ENCODE measurements at regions not wholly inside any gene's neighbourhood (a gene's known extent, or its start where the extent isn't known, plus 50 kb on each side); places are given as distances from the start of the nearest gene placed in this dataset.

DNA sequence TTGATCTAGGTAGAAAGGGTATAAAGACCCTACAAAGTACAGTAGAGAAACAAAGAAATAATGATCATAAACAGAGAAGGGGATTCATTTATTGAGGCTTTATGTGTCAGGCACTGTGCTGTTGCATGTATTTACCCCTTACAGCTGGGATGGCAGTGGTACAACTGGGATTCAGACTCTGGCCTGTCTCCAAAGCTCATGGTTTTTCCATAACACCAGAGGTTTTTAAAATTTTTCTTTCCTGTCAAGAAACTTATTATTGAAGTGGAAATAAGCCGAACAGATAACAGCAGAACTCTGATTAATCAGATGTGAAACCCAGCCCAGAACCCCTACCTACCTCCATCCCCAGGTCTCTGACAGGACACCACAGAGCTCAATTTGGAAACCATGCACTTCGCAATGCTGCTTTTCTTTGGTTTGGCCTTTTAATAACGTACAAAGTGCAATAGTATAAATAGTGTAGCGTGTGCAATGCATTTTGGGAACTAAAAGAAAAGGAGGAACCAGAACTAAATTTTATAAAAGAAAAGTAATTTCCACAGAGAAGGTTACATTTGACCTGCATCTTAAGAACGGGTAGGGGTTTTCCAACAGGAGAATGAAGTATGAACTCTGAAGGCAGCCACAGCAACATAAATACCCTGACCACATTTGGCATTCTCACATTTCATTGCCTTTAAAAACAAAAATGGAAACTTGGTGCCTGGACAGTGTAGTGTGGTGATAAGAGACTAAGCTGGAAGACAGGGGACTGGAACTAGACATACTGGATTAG, 92.0 kb upstream of the S1PR1 start:
- Histone ChIP-seq H3K36me3 (no peaks in the 10 kb centered on the region), H3K27me3 (no peaks in the 10 kb centered on the region), H3K4me1 (no peaks in the 10 kb centered on the region), H3K9me3 (no peaks in the 10 kb centered on the region), H3K4me3 (no peak overlapping the region), H3K27ac (replicated peaks in 1 of 4) (no peak overlapping the region)
- 79% methylated on average over 5 of the region's 5 CpGs for WGBS
- intact Hi-C loops (cut with DNase I) = no loop called here
- DNase-seq (ENCODE audit: extremely low spot score) = no peak
- TF ChIP-seq EP300 (IDR thresholded peaks at IDR 0.05) (no peak), POLR2AphosphoS5 (IDR thresholded peaks at IDR 0.05) (no peak), POLR2A (IDR thresholded peaks at IDR 0.05; ENCODE audit: low read depth) (no peak), CTCF (IDR thresholded peaks at IDR 0.05) (no peak)

- no peaks in the 10 kb centered on the region for H3K36me3 ChIP-seq
- H3K4me3 ChIP-seq = no peak overlapping the region
- H3K27ac ChIP-seq (replicated peaks in 1 of 4) = no peak overlapping the region
- DNase-seq (ENCODE audit: extremely low spot score) = no peak
- H3K9me3 ChIP-seq = no peaks in the 10 kb centered on the region
- no peaks in the 10 kb centered on the region for H3K27me3 ChIP-seq
- H3K4me1 ChIP-seq = peaks cover 0 to 4% (median 2%) of the 10 kb centered on the region in 4 donors
- TF ChIP-seq EP300 (IDR thresholded peaks at IDR 0.05) (no peak), POLR2A (IDR thresholded peaks at IDR 0.05; ENCODE audit: low read depth) (no peak)
- 95% methylated on average over 1 of the region's 1 CpG for WGBS
- intact Hi-C loops (cut with DNase I) = no loop called here
Observed at GRCh38 chr1:101142244-101142643, 94.6 kb upstream of the S1PR1 start.

GRCh38 chr1:101141376-101141775, 95.4 kb upstream of the S1PR1 start:
- no peaks in the 10 kb centered on the region for H3K27me3 ChIP-seq
- no peaks in the 10 kb centered on the region for H3K36me3 ChIP-seq
- H3K4me1 ChIP-seq = peaks cover 0 to 12% (median 9%) of the 10 kb centered on the region in 4 donors
- no peak overlapping the region for H3K27ac ChIP-seq (replicated peaks in 1 of 4)
- no peak for TF ChIP-seq CTCF (IDR thresholded peaks at IDR 0.05)
- no peak for TF ChIP-seq POLR2A (IDR thresholded peaks at IDR 0.05; ENCODE audit: low read depth)
- no peak for TF ChIP-seq POLR2AphosphoS5 (IDR thresholded peaks at IDR 0.05)
- TF ChIP-seq EP300 (IDR thresholded peaks at IDR 0.05) = no peak
- intact Hi-C loops (cut with DNase I) = no loop called here
- WGBS = 95% methylated on average over 2 of the region's 2 CpGs
- no peak for DNase-seq (ENCODE audit: extremely low spot score)
- H3K9me3 ChIP-seq = no peaks in the 10 kb centered on the region
- no peak overlapping the region for H3K4me3 ChIP-seq

- TF ChIP-seq POLR2AphosphoS5 (IDR thresholded peaks at IDR 0.05) = no peak
- no peak for TF ChIP-seq EP300 (IDR thresholded peaks at IDR 0.05)
- TF ChIP-seq CTCF (IDR thresholded peaks at IDR 0.05) = no peak
- WGBS = 59% methylated on average over 2 of the region's 2 CpGs
- DNase-seq (ENCODE audit: extremely low spot score) = no peak
- peaks cover 0 to 14% (median 9%) of the 10 kb centered on the region in 4 donors for H3K4me1 ChIP-seq
- H3K9me3 ChIP-seq = no peaks in the 10 kb centered on the region
- H3K4me3 ChIP-seq = no peak overlapping the region
- H3K36me3 ChIP-seq = no peaks in the 10 kb centered on the region
- H3K27me3 ChIP-seq = no peaks in the 10 kb centered on the region
- intact Hi-C loops (cut with DNase I) = no loop called here
- H3K27ac ChIP-seq (replicated peaks in 1 of 4) = no peak overlapping the region
Observed at GRCh38 chr1:101139821-101140718, 96.7 kb upstream of the S1PR1 start.

DNA sequence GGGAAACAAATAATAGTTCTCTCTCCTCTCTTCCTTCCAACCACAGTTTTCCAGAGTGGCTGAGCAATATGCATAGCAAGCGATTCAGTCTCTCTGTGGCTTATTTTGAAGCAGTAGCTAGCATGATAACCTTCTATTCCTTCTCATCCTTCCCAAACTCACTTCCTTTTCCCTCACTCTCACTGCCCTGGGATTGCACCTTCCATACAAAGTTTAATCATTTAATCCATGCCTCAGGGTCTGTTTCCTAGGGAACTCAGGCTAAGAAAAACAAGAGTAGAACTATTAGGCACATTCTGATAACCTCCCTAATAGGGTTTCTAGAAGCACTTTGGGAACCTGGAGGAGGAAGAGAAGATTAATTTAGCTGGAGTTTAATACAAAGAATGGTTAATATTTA, 97.7 kb upstream of the S1PR1 start:
- no peak overlapping the region for H3K4me3 ChIP-seq
- no peak for DNase-seq (ENCODE audit: extremely low spot score)
- no peaks in the 10 kb centered on the region for H3K36me3 ChIP-seq
- TF ChIP-seq EP300 (IDR thresholded peaks at IDR 0.05) (no peak), CTCF (IDR thresholded peaks at IDR 0.05) (no peak), POLR2A (IDR thresholded peaks at IDR 0.05; ENCODE audit: low read depth) (no peak), POLR2AphosphoS5 (IDR thresholded peaks at IDR 0.05) (no peak)
- no peak overlapping the region for H3K27ac ChIP-seq (replicated peaks in 1 of 4)
- no peaks in the 10 kb centered on the region for H3K9me3 ChIP-seq
- intact Hi-C loops (cut with DNase I) = no loop called here
- H3K27me3 ChIP-seq = no peaks in the 10 kb centered on the region
- 94% methylated on average over 1 of the region's 1 CpG for WGBS
- H3K4me1 ChIP-seq = peaks cover 0 to 14% (median 9%) of the 10 kb centered on the region in 4 donors

Data from esophagus muscularis mucosa (tissue), 4 donors.